Left lung (tissue), 4 donors: ENCODE measurements at regions not wholly inside any gene's neighbourhood (a gene's known extent, or its start where the extent isn't known, plus 50 kb on each side); places are given as distances from the start of the nearest gene placed in this dataset.

ENCODE experiments used
- ATAC-seq: fragments of 200-7000 bp; cut with Tn5 transposase; one replicate; pipeline ENCODE4 v1.9.1; 2020; ENCODE audit warnings: moderate library complexity
- DNase-seq, 4 donors: peaks; one replicate each; pipeline ENCODE4 v3.0.0-alpha.2; 2013 to 2020
- H3K27ac ChIP-seq, 2 donors: fragments of 200-600 bp; sonication (generic) in 1 of 2; one replicate each; pipeline versions ENCODE4 v1.5.0 to v1.8.0; 2020 to 2021
- H3K27me3 ChIP-seq, 2 donors: fragments of 200-600 bp; sonication (generic) in 1 of 2; one replicate each; pipeline versions ENCODE4 v1.5.0 to v1.8.0; 2020 to 2021
- H3K36me3 ChIP-seq, 2 donors: fragments of 200-600 bp; sonication (generic) in 1 of 2; one replicate each; pipeline versions ENCODE4 v1.5.0 to v1.8.0; 2020 to 2021
- H3K4me1 ChIP-seq, 2 donors: fragments of 200-600 bp; one replicate each; pipeline ENCODE4 v1.8.0; 2021
- H3K4me3 ChIP-seq, 2 donors: fragments of 200-600 bp; sonication (generic) in 1 of 2; one replicate each; pipeline versions ENCODE4 v1.5.0 to v1.8.0; 2020 to 2021; ENCODE audit warnings: mild to moderate bottlenecking in 1 of 2
- H3K9me3 ChIP-seq, 2 donors: fragments of 200-600 bp; sonication (generic) in 1 of 2; one replicate each; pipeline versions ENCODE4 v1.5.0 to v1.8.0; 2020 to 2021
- intact Hi-C, 2 donors: fragments of 100-400 bp; cut with DNase I; formaldehyde crosslinking; loops; one replicate each; pipeline versions ENCODE4 v1.11.2 to v1.14.2; 2022
- TF ChIP-seq, protein P1 (sequence below), 2 donors: fragments of 200-600 bp; sonication (generic) in 1 of 2; IDR thresholded peaks; one replicate each; pipeline versions ENCODE4 v1.5.0 to v1.8.0; 2021; ENCODE audit warnings: antibody characterized with exemption in 2 of 2
- donor health status: DM: no; HTN: yes; CAD: no.
- donor health status: DM: no; HTN: no; CAD: no.

GRCh38 chr14:98542316-98542715 lies 729.7 kb downstream of the BCL11B start:
- no peak overlapping the region for H3K27ac ChIP-seq
- no peaks in the 10 kb centered on the region for H3K9me3 ChIP-seq
- ATAC-seq, result no peak
- intact Hi-C loops, result no loop called here
- H3K4me1 ChIP-seq, result no peaks in the 10 kb centered on the region
- H3K36me3 ChIP-seq, result no peaks in the 10 kb centered on the region
- peaks cover 0 to 12% of the 10 kb centered on the region in 2 donors for H3K27me3 ChIP-seq
- no peak overlapping the region for H3K4me3 ChIP-seq
- DNase-seq, result no peak
- TF ChIP-seq, protein P1, sequence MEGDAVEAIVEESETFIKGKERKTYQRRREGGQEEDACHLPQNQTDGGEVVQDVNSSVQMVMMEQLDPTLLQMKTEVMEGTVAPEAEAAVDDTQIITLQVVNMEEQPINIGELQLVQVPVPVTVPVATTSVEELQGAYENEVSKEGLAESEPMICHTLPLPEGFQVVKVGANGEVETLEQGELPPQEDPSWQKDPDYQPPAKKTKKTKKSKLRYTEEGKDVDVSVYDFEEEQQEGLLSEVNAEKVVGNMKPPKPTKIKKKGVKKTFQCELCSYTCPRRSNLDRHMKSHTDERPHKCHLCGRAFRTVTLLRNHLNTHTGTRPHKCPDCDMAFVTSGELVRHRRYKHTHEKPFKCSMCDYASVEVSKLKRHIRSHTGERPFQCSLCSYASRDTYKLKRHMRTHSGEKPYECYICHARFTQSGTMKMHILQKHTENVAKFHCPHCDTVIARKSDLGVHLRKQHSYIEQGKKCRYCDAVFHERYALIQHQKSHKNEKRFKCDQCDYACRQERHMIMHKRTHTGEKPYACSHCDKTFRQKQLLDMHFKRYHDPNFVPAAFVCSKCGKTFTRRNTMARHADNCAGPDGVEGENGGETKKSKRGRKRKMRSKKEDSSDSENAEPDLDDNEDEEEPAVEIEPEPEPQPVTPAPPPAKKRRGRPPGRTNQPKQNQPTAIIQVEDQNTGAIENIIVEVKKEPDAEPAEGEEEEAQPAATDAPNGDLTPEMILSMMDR (IDR thresholded peaks at IDR 0.05), result no peak

DNA sequence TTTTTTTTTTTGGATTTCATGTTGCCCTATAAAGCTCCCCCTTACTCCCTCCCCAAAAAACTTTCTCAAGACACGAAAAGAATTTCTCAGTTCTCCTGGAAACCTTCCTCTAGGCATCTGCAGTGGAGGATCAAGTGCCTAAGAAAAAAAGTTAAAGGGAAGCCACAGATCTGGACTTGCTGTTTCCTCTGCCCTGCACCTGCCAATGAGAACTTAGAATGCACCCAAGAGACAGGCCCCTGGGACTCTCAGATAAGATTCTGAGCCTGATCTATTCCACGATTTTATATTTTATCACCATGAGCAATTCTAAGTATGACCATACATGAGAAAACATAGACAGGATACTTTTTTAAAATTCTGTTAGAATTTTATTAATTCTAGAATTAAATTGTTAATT lies 728.9 kb downstream of the BCL11B start:
- Histone ChIP-seq H3K9me3 (no peaks in the 10 kb centered on the region), H3K27me3 (peaks cover 0 to 12% of the 10 kb centered on the region in 2 donors), H3K36me3 (no peaks in the 10 kb centered on the region), H3K4me3 (no peak overlapping the region), H3K27ac (no peak overlapping the region), H3K4me1 (no peaks in the 10 kb centered on the region)
- intact Hi-C loops, result no loop called here
- ATAC-seq (no peak), DNase-seq (no peak)
- TF ChIP-seq, protein P1 (IDR thresholded peaks at IDR 0.05), result no peak

DNA sequence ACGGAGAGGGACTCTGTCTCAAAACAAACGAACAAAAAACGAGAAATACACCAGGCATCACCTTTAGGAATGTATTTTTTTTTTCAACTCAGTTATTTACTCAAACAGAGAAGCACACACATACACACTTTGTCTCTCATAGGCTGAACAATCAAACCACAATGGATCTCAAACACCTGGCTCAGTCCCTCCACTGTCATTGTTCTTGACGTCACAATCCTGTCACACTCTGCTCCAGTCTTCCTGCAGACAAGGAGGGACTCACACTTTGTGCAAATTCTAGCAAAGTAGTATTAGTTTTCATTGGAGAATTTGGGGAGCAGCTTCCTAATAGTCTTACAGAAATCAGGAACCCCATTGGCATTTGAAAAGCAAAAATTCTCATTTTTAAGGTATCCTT lies 727.8 kb downstream of the BCL11B start:
- H3K36me3 ChIP-seq, result no peaks in the 10 kb centered on the region
- H3K27me3 ChIP-seq, result peaks cover 0 to 12% of the 10 kb centered on the region in 2 donors
- no peaks in the 10 kb centered on the region for H3K9me3 ChIP-seq
- ATAC-seq (no peak), DNase-seq (no peak)
- H3K4me3 ChIP-seq, result no peak overlapping the region
- no peaks in the 10 kb centered on the region for H3K4me1 ChIP-seq
- TF ChIP-seq, protein P1 (IDR thresholded peaks at IDR 0.05), result no peak
- intact Hi-C loops, result no loop called here
- H3K27ac ChIP-seq, result no peak overlapping the region

DNA sequence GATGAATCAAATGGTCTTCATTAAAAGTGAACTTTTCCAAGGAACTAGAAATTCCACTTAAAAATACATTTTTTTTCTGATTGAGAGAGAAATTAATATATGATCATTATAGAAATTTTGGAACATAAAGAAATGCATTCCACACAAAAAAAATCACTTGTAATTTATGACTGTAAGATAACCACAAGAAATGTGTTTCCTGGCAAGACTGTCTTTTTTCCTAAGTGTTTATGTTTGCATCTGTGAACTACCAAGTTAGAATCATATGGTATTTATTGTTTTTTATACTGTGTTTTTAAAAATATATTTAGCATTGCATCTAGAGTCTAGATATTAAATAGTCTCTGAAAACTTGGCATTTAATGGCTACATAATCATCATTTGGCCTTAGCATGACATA lies 726.8 kb downstream of the BCL11B start:
- Histone ChIP-seq H3K27me3 (peaks cover 0 to 12% of the 10 kb centered on the region in 2 donors), H3K9me3 (no peaks in the 10 kb centered on the region), H3K4me3 (no peak overlapping the region), H3K4me1 (no peaks in the 10 kb centered on the region), H3K36me3 (no peaks in the 10 kb centered on the region), H3K27ac (no peak overlapping the region)
- TF ChIP-seq, protein P1 (IDR thresholded peaks at IDR 0.05), result no peak
- ATAC-seq (no peak), DNase-seq (no peak)
- intact Hi-C loops, result no loop called here

DNA sequence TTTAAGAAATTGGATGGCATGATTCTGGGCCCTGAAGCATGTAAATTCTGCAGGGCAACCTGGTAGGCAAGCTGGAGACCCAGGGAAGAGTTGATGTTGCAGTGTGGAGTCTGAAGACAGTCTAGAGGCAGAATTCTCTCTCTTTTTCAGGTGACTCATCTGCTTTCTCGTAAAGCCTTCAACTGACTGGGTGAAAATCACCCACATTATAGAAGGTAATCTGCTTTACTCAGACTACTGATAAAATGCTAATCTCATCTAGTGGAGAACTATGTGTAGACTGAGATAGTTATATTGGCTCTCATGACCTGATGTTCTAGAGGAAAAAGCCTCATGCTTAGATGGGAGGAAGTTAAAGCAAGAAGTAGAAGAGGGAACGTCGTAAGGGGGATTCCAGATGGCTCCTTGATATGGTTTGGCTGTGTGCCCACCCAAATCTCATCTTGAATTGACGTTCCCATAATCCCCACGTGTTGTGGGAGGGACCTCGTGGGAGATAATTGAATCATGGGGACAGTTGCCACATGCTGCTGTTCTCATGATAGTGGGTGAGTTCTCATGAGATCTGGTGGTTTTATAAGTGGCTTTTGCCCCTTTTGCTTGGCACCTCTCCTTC lies 723.8 kb downstream of the BCL11B start:
- H3K27ac ChIP-seq, result no peak overlapping the region
- TF ChIP-seq, protein P1 (IDR thresholded peaks at IDR 0.05), result no peak
- H3K4me3 ChIP-seq, result no peak overlapping the region
- DNase-seq (no peak), ATAC-seq (no peak)
- peaks cover 0 to 7% of the 10 kb centered on the region in 2 donors for H3K27me3 ChIP-seq
- no peaks in the 10 kb centered on the region for H3K36me3 ChIP-seq
- no peaks in the 10 kb centered on the region for H3K9me3 ChIP-seq
- intact Hi-C loops, result no loop called here
- no peaks in the 10 kb centered on the region for H3K4me1 ChIP-seq
